HEK293 (cell line): ENCODE measurements at regions not wholly inside any gene's neighbourhood (a gene's known extent, or its start where the extent isn't known, plus 50 kb on each side); places are given as distances from the start of the nearest gene placed in this dataset.

Experiments used
- CTCF ChIP-seq: fragments of 450-650 bp; formaldehyde crosslinking; IDR thresholded peaks from 2 replicates; pipeline ENCODE4 v1.5.1; 2016; ENCODE audit warnings: missing biosample characterization, missing genetic modification characterization
- PRDM4 ChIP-seq: fragments of 450-650 bp; formaldehyde crosslinking; IDR thresholded peaks from 2 replicates; pipeline ENCODE4 v1.5.1; 2017; ENCODE audit warnings: missing biosample characterization, missing genetic modification characterization
- ZBTB1 ChIP-seq: fragments of 450-650 bp; formaldehyde crosslinking; IDR thresholded peaks from 2 replicates; pipeline ENCODE4 v1.5.1; 2016; ENCODE audit warnings: missing biosample characterization, missing genetic modification characterization
- ZNF23 ChIP-seq: fragments of 450-650 bp; formaldehyde crosslinking; IDR thresholded peaks from 2 replicates; pipeline ENCODE4 v1.5.1; 2016; ENCODE audit warnings: missing biosample characterization, missing genetic modification characterization, borderline replicate concordance
- ZNF239 ChIP-seq: fragments of 450-650 bp; formaldehyde crosslinking; IDR thresholded peaks from 2 replicates; pipeline ENCODE4 v1.5.1; 2016; ENCODE audit warnings: missing biosample characterization, missing genetic modification characterization
- ZNF792 ChIP-seq: fragments of 450-650 bp; formaldehyde crosslinking; IDR thresholded peaks from 2 replicates; pipeline ENCODE4 v1.5.1; 2016; ENCODE audit warnings: missing biosample characterization, missing genetic modification characterization

GRCh38 chr4:24722026-24722568 lies 73.3 kb upstream of the SOD3 start:
- TF ChIP-seq ZNF792 = no peak
- TF ChIP-seq ZNF239 (tag by site-specific recombination) = no peak
- TF ChIP-seq ZNF23 (tag by site-specific recombination) = no peak
- TF ChIP-seq CTCF = no peak
- TF ChIP-seq ZBTB1 (tag by site-specific recombination) = no peak
- no peak for TF ChIP-seq PRDM4 (tag by site-specific recombination)
